ENCODE measurements at regions not wholly inside any gene's neighbourhood (a gene's known extent, or its start where the extent isn't known, plus 50 kb on each side); places are given as distances from the start of the nearest gene placed in this dataset.

- TF ChIP-seq POLR2AphosphoS5 (IDR thresholded peaks at IDR 0.05; ENCODE audit: low read depth, low read length) (no peak), POLR2A (IDR thresholded peaks at IDR 0.05; ENCODE audit: low read depth, low read length) (no peak)
These were observed 80.7 kb upstream of the MPDZ start for GRCh38 chr9:13360188-13360587.

All from GM12892 (cell line).